ENCODE measurements at regions not wholly inside any gene's neighbourhood (a gene's known extent, or its start where the extent isn't known, plus 50 kb on each side); places are given as distances from the start of the nearest gene placed in this dataset.

GRCh38 chr7:153004341-153004740 lies 244.8 kb downstream of the ACTR3B start:
- in situ Hi-C loops (cut with HindIII; ENCODE audit: low pct_unique_long_range_greater_than_20kb, low sequenced_read_pairs) (no loop called here), intact Hi-C loops (cut with micrococcal nuclease; ENCODE audit: unreplicated experiment) (no loop called here)
- Histone ChIP-seq H3K4me3 (ENCODE audit: low read depth in 2 of 2, low read length in 2 of 2) (no peak overlapping the region), H3K36me3 (ENCODE audit: control insufficient read depth, insufficient read depth, low read length) (no peaks in the 10 kb centered on the region), H3K4me1 (ENCODE audit: control insufficient read depth, insufficient read depth, low read length) (no peaks in the 10 kb centered on the region), H3K27ac (ENCODE audit: low read length) (no peak overlapping the region), H3K9me3 (ENCODE audit: control insufficient read depth, insufficient read depth, low read depth, low read length) (no peaks in the 10 kb centered on the region), H3K27me3 (ENCODE audit: control insufficient read depth, insufficient read depth, low read length) (peaks cover 3% of the 10 kb centered on the region; the same call in 1 of the 2 replicates)
- TF ChIP-seq, protein P1, sequence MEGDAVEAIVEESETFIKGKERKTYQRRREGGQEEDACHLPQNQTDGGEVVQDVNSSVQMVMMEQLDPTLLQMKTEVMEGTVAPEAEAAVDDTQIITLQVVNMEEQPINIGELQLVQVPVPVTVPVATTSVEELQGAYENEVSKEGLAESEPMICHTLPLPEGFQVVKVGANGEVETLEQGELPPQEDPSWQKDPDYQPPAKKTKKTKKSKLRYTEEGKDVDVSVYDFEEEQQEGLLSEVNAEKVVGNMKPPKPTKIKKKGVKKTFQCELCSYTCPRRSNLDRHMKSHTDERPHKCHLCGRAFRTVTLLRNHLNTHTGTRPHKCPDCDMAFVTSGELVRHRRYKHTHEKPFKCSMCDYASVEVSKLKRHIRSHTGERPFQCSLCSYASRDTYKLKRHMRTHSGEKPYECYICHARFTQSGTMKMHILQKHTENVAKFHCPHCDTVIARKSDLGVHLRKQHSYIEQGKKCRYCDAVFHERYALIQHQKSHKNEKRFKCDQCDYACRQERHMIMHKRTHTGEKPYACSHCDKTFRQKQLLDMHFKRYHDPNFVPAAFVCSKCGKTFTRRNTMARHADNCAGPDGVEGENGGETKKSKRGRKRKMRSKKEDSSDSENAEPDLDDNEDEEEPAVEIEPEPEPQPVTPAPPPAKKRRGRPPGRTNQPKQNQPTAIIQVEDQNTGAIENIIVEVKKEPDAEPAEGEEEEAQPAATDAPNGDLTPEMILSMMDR (IDR thresholded peaks at IDR 0.05) = no peak
- TF ChIP-seq REST (IDR thresholded peaks at IDR 0.05; ENCODE audit: insufficient read depth in 1 of 2, low read depth in 2 of 2, low read length in 1 of 2) (no peak), SIN3A (IDR thresholded peaks at IDR 0.05; ENCODE audit: borderline replicate concordance, insufficient read depth, low read depth, low read length) (no peak), POLR2AphosphoS5 (IDR thresholded peaks at IDR 0.05; ENCODE audit: low read depth, low read length) (no peak), TCF7L2 (IDR thresholded peaks at IDR 0.05; ENCODE audit: low read depth, low read length) (no peak)
- ChIA-PET POLR2A (no interaction called here), CTCF (no interaction called here)
- no TSS peak for BruUV-seq (replicated peaks)
- ATAC-seq (no peak), DNase-seq (ENCODE audit: low read depth, low spot score) (no peak)

DNA sequence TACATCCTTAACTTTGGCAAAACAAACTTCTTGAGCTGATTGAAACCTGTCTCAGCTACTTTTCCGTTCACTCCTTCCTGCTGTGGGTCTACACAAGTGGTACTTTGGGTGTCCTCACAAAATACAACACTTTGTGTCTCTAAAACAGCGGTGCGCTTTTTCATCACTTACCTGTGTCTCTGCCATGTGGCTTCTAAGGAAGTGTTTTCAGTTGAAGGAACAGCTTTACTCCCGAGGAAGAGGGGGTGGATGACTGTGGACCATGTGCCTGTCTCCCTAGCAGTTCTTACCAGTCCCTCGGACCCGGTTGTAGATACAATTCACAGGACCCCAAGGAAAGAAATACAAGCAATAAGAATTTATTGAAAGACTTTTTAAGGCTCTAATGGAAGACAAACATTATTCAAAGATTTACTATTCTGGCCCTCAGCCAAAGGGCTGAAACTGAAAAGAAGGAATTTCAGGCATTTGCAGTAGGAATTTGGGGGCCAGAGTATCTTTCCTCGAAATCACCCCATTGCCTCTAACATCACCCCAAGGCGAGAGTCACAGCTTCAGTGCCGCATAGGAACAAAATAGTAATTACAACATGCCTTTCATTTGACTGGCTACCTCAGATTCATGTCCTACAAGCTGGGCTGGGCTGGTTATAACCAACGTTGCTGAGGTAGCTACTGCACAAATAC lies 246.3 kb downstream of the ACTR3B start:
- no peaks in the 10 kb centered on the region for H3K4me1 ChIP-seq (ENCODE audit: control insufficient read depth, insufficient read depth, low read length)
- no peak for DNase-seq (ENCODE audit: low read depth, low spot score)
- CTCF ChIA-PET = no interaction called here
- intact Hi-C loops (cut with micrococcal nuclease; ENCODE audit: unreplicated experiment) = no loop called here
- no peaks in the 10 kb centered on the region for H3K36me3 ChIP-seq (ENCODE audit: control insufficient read depth, insufficient read depth, low read length)
- no peaks in the 10 kb centered on the region for H3K9me3 ChIP-seq (ENCODE audit: control insufficient read depth, insufficient read depth, low read depth, low read length)
- in situ Hi-C loops (cut with HindIII; ENCODE audit: low pct_unique_long_range_greater_than_20kb, low sequenced_read_pairs) = no loop called here
- TF ChIP-seq REST (IDR thresholded peaks at IDR 0.05; ENCODE audit: insufficient read depth in 1 of 2, low read depth in 2 of 2, low read length in 1 of 2) = no peak
- no peak for ATAC-seq
- no peak overlapping the region for H3K27ac ChIP-seq (ENCODE audit: low read length)
- H3K4me3 ChIP-seq (ENCODE audit: low read depth in 2 of 2, low read length in 2 of 2) = no peak overlapping the region
- H3K27me3 ChIP-seq (ENCODE audit: control insufficient read depth, insufficient read depth, low read length) = peaks cover 3% of the 10 kb centered on the region; the same call in 1 of the 2 replicates
- POLR2A ChIA-PET = interaction anchor here (0.5 kb wide), 1 partner anchor 493 kb away, joined by 3 read pairs; no protein-coding TSS in a partner anchor
- no TSS peak for BruUV-seq (replicated peaks)
